Activated CD4-positive, alpha-beta T cell treated with anti-CD3 and anti-CD28 coated beads for 36 hours (primary cell): ENCODE measurements at regions not wholly inside any gene's neighbourhood (a gene's known extent, or its start where the extent isn't known, plus 50 kb on each side); places are given as distances from the start of the nearest gene placed in this dataset.

ENCODE experiments used
- ATAC-seq: fragments of 200-7000 bp; cut with Tn5 transposase; one replicate; pipeline ENCODE4 v1.10.0; 2021; ENCODE audit warnings: mild to moderate bottlenecking, moderate library complexity
- CTCF ChIA-PET: fragments of 350-600 bp; sonication (Branson Sonifier 250); formaldehyde crosslinking; loops from one replicate; lab custom pipeline; 2021; ENCODE audit warnings: antibody characterized with exemption; lab: Charles Lee
- POLR2A ChIA-PET: fragments of 350-600 bp; sonication (Branson Sonifier 250); formaldehyde crosslinking; loops from one replicate; lab custom pipeline; 2021; ENCODE audit warnings: antibody characterized with exemption, inconsistent platforms; lab: Charles Lee
- DNase-seq: peaks from one replicate; pipeline ENCODE4 v3.0.0-alpha.2; 2020
- H3K27ac Mint-ChIP-seq: one replicate; pipeline ENCODE4 v1.8.0; 2021; ENCODE audit warnings: mixed read lengths
- H3K27me3 Mint-ChIP-seq: one replicate; pipeline ENCODE4 v1.8.0; 2021; ENCODE audit warnings: mixed read lengths
- H3K36me3 Mint-ChIP-seq: one replicate; pipeline ENCODE4 v1.8.0; 2021; ENCODE audit warnings: low read depth, mixed read lengths
- H3K4me1 Mint-ChIP-seq: one replicate; pipeline ENCODE4 v1.8.0; 2021; ENCODE audit warnings: mixed read lengths
- H3K4me3 Mint-ChIP-seq: one replicate; pipeline ENCODE4 v1.8.0; 2021; ENCODE audit warnings: mild to moderate bottlenecking, moderate library complexity, mixed read lengths
- H3K9me3 Mint-ChIP-seq: one replicate; pipeline ENCODE4 v1.8.0; 2021; ENCODE audit warnings: low read depth, mixed read lengths
- intact Hi-C, 2 experiments: fragments of 100-400 bp; cut with DNase I in 1 of 2; cut with micrococcal nuclease in 1 of 2; formaldehyde crosslinking; loops; one replicate each; pipeline versions ENCODE4 v1.14.2 to v1.15.1; 2022 to 2024; cut with DNase I, micrococcal nuclease

DNA sequence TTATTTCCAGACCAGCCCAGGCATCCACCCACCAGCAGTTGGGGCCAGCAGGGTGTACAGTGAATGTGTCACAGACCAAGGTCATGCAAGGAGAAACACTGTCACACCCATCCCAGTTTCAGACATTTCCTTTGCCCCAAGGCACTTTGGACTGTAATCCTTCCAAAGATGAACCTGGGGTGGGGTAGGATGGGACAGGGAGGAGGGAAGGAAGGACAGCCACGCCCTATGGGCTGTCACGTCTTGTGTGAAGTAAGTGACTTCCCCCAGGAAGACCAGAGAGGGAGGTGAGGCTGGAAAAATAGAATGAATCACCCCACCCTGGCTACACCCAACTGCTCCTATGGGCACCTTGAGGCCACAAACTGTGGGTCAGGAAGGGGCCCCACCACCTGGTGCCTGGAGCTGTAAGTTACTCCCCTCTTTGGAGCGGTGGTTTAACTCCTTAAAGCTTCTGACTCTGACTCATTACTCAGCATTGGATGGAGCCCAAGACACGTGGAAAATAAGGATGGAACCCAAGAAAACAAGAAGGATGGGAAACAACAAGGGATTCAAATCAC is 349.9 kb upstream of the KLF3 start:
- intact Hi-C loops, result loop anchor here (5.0 kb wide), 3 partner anchors 247 to 718 kb away; partner anchors contain the start of gene TMEM156 (in 1 of the 2)
- Mint-ChIP-seq H3K36me3 (no peaks in the 10 kb centered on the region), H3K27me3 (peaks cover 17% of the 10 kb centered on the region), H3K4me1 (peaks cover 48% of the 10 kb centered on the region), H3K9me3 (peaks cover 4% of the 10 kb centered on the region), H3K27ac (no peak overlapping the region), H3K4me3 (no peak overlapping the region)
- ChIA-PET CTCF (interaction anchor here (0.5 to 0.7 kb wide), 2 partner anchors 48 to 204 kb away, joined by 3 read pairs; no protein-coding TSS in a partner anchor), POLR2A (interaction anchor here (0.6 kb wide), 1 partner anchor 245 kb away, joined by 4 read pairs; no protein-coding TSS in a partner anchor)
- DNase-seq (no peak), ATAC-seq (no peak)

DNA sequence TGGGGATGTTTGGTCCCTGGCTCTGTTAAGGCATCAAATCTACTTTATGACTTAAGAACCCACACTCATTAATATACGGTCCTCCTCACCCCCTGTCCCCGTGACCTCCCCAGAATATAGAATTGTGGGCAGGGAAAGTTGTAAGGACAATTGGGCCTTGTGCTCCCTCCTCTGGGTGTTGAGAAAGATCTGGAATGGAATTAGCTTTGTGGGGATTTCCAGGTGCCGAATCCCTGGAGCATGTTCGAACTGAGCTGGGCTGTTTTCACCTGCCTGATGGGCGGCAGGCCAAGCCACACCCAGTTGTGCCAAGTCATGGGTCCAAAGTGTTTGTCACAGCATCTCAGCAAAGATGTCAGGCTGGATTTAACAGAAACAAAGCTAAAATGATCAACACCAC is 349.3 kb upstream of the KLF3 start:
- H3K27me3 Mint-ChIP-seq, result peaks cover 17% of the 10 kb centered on the region
- ChIA-PET CTCF (interaction anchor here (0.6 to 1.8 kb wide), 3 partner anchors 13 to 141 kb away, joined by 3 to 6 read pairs (median 3); no protein-coding TSS in a partner anchor), POLR2A (interaction anchor here (0.6 kb wide), 1 partner anchor 246 kb away, joined by 4 read pairs; no protein-coding TSS in a partner anchor)
- H3K4me1 Mint-ChIP-seq, result peaks cover 48% of the 10 kb centered on the region
- no peaks in the 10 kb centered on the region for H3K36me3 Mint-ChIP-seq
- no peak overlapping the region for H3K27ac Mint-ChIP-seq
- no peak for ATAC-seq
- peaks cover 4% of the 10 kb centered on the region for H3K9me3 Mint-ChIP-seq
- H3K4me3 Mint-ChIP-seq, result no peak overlapping the region
- intact Hi-C loops, result loop anchor here (5.0 kb wide), 4 partner anchors 138 to 718 kb away; partner anchors contain the start of gene TMEM156 (in 1 of the 2)
- no peak for DNase-seq

DNA sequence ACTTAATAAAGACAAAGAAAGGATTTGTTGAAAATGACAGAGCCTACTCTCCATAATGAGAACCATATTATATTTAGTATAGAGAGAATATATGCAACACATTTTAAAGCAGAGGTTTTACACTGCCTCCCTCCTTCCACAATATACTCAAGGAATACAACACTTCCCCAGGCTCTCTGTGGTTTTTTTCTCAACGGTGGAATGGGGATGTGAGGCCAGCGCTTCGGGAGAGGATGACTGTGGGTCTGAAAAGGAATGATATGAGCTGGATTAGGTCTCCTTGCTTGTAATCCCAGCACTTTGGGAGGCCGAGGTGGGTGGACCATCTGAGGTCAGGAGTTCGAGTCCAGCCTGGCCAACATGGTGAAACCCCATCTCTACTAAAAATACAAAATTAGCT is 348.7 kb upstream of the KLF3 start:
- Mint-ChIP-seq H3K4me1 (peaks cover 48% of the 10 kb centered on the region), H3K9me3 (peaks cover 4% of the 10 kb centered on the region), H3K36me3 (no peaks in the 10 kb centered on the region), H3K27ac (no peak overlapping the region), H3K4me3 (no peak overlapping the region), H3K27me3 (peaks cover 17% of the 10 kb centered on the region)
- ChIA-PET POLR2A (no interaction called here), CTCF (interaction anchor here (0.6 to 1.8 kb wide), 3 partner anchors 12 to 141 kb away, joined by 3 to 6 read pairs (median 3); no protein-coding TSS in a partner anchor)
- ATAC-seq (no peak), DNase-seq (no peak)
- intact Hi-C loops, result loop anchor here in 1 of 2 experiments (5.0 kb wide), 1 partner anchor 137 kb away; no protein-coding TSS in a partner anchor

DNA sequence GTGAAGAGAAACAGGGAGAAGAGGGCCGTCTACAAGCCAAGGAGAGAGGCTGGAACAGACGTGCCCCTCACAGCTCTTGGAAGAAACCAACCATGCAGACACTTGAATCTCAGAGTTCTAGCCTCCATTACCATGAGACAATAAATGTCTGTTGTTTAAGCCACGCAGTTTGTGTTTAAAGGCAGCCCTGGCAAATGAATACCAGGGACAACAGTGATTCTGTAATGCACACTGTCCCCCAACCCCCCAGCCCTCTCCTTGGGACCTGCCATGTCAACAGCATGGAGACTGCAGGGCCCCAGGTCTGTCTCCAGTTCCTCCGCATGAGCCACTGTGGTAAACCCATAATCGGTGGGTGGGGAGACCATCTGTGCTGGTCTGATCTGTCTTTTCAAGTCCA is 348.0 kb upstream of the KLF3 start:
- Mint-ChIP-seq H3K4me3 (no peak overlapping the region), H3K4me1 (peaks cover 48% of the 10 kb centered on the region), H3K27me3 (peaks cover 17% of the 10 kb centered on the region), H3K9me3 (peaks cover 4% of the 10 kb centered on the region), H3K27ac (no peak overlapping the region), H3K36me3 (no peaks in the 10 kb centered on the region)
- intact Hi-C loops, result loop anchor here in 1 of 2 experiments (5.0 kb wide), 1 partner anchor 136 kb away; no protein-coding TSS in a partner anchor
- ChIA-PET CTCF (interaction anchor here (0.7 to 1.8 kb wide), 2 partner anchors 14 to 136 kb away, joined by 3 to 6 read pairs; no protein-coding TSS in a partner anchor), POLR2A (no interaction called here)
- ATAC-seq, result no peak
- DNase-seq, result no peak

DNA sequence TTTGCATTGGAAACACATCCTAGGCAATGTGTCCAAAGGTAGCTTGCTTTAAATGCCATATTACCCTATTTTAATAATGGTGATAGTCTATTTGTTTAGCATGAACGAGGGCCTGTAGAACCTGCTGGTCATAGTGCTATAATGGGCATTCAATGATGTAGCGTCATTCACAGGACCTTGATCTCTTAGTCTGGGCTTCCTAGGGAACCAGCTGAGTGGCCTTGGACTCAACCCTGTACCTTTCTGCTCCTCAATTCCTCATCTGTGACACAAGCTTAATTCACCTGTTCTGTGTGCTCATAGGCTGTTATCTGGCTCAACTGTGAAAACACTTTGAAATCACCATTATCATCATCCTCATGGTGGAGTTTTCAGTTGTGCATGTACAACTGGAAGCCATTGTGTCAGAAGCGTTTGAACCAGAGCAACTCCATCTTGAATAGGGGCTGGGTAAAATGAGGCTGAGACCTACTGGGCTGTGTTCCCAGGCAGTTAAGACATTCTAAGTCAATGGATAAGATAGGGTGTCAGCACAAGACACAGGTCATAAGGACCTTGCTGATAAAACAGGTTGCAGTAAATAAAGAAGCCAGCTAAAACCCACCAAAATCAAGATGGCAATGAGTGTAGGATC is 346.8 kb upstream of the KLF3 start:
- H3K4me3 Mint-ChIP-seq, result no peak overlapping the region
- POLR2A ChIA-PET, result no interaction called here
- DNase-seq (no peak), ATAC-seq (no peak)
- peaks cover under 1% of the 10 kb centered on the region for H3K9me3 Mint-ChIP-seq
- no peaks in the 10 kb centered on the region for H3K36me3 Mint-ChIP-seq
- peaks cover 46% of the 10 kb centered on the region for H3K4me1 Mint-ChIP-seq
- intact Hi-C loops, result loop anchor here in 1 of 2 experiments (5.0 kb wide), 1 partner anchor 135 kb away; no protein-coding TSS in a partner anchor
- peaks cover 16% of the 10 kb centered on the region for H3K27me3 Mint-ChIP-seq
- CTCF ChIA-PET, result interaction anchor here (0.7 to 4.1 kb wide), 8 partner anchors 137 to 358 kb away, joined by 3 to 41 read pairs (median 3); no protein-coding TSS in a partner anchor
- H3K27ac Mint-ChIP-seq, result no peak overlapping the region

DNA sequence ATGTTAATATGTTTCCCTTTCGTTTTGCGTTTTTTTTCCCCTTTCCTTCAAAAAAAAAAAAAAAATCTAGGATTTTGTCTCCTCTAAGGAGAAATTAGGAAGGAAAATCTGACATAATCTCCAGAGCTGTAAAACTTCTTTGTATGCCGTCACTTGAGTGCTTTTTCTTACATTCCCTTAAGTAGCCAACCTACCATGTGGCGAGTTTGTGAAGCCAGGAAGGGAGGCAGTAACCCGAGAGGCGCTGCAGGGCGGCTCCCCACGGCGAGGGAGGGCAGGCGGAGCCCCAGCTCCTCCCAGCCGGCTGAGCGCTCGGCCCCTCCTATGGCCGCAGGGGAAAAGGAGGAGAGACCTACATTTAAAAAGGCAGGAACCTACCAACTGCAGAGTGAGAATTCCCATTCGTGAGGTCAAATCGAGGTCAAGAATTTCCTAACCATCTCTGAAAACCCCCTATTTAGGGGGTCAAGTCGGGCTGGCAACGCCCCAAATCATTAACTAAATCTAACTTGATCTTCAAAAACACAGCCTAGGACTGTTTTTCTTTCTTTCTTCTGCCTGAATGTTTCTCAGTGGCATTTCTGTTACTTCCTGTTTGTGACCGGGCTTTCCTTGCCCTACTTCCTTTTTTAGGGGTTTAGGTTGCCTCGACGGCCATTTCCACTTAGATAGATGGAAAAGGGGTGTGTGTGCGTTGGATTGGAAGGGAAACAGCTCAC is 345.1 kb upstream of the KLF3 start:
- Mint-ChIP-seq H3K9me3 (no peaks in the 10 kb centered on the region), H3K27me3 (peaks cover 9% of the 10 kb centered on the region), H3K4me1 (peaks cover 51% of the 10 kb centered on the region), H3K36me3 (no peaks in the 10 kb centered on the region), H3K4me3 (peak overlapping the region; percentile 68), H3K27ac (peak overlapping the region; percentile 78)
- ChIA-PET POLR2A (interaction anchor here (0.8 to 2.4 kb wide), 2 partner anchors 8 to 194 kb away, joined by 4 to 6 read pairs; no protein-coding TSS in a partner anchor), CTCF (interaction anchor here (0.6 to 7.3 kb wide), 29 partner anchors 8 to 464 kb away, joined by 3 to 79 read pairs (median 4); partner anchors contain the start of gene TLR10)
- intact Hi-C loops, result loop anchor here (1.0 to 5.0 kb wide), 5 partner anchors 133 to 356 kb away; partner anchors contain the start of gene KLF3 (in 1 of the 2)
- peak; percentile 88 for ATAC-seq
- DNase-seq, result peak; percentile 80

DNA sequence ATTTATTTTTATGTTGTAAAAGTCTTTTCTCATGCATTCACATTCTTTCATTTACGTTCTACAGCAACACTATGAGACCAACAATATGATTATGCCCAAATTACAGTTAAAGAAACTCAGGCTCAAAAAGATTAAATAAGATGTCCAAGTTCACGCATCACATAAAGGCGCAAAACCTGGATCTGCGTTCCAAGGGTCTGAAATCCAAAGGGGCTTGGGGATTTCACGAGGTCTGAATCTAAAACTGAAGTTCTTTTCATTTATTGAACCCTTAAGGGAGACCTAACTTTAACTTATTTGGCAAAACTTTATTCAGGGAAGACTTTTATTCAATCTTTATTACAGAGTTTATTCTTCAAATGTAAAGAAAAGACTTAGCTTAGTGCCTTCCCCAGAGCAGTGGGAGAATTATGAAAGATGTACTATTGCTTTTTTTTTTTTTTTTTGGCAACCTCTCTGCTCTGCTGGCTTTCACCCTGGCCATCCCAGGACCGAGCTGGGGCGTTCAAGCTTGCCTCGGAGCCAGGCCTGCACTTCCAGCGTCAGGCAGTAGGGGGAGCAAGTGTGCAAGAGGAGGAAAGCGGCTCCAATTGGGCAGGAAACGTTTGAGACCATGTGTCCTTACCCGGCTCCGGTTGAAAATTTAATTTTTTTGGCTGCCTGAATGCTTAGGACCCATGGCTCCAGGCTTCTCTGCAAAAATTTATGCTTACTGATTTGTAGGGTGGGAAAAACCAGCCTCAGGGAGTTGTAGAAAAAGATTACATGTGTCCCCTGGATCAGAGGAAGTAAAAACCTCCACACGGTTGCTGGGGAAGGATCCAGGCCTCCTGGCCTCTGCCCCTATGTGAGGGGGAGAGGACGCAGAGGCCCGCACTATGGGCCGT is 344.3 kb upstream of the KLF3 start:
- CTCF ChIA-PET, result interaction anchor here (0.6 to 7.3 kb wide), 36 partner anchors 9 to 463 kb away, joined by 3 to 79 read pairs (median 4); partner anchors contain the start of gene TLR10
- Mint-ChIP-seq H3K27me3 (peaks cover 7% of the 10 kb centered on the region), H3K36me3 (no peaks in the 10 kb centered on the region), H3K9me3 (peaks cover 4% of the 10 kb centered on the region), H3K27ac (peak overlapping the region; percentile 78), H3K4me3 (peak overlapping the region; percentile 68), H3K4me1 (peaks cover 50% of the 10 kb centered on the region)
- ATAC-seq, result peak; percentile 84
- DNase-seq, result peak; percentile 96
- intact Hi-C loops, result loop anchor here (1.0 to 5.0 kb wide), 6 partner anchors 133 to 412 kb away; partner anchors contain the start of gene KLF3 (in 1 of the 2)
- POLR2A ChIA-PET, result interaction anchor here (0.7 to 2.4 kb wide), 2 partner anchors 9 to 1840 kb away, joined by 3 to 6 read pairs; no protein-coding TSS in a partner anchor

DNA sequence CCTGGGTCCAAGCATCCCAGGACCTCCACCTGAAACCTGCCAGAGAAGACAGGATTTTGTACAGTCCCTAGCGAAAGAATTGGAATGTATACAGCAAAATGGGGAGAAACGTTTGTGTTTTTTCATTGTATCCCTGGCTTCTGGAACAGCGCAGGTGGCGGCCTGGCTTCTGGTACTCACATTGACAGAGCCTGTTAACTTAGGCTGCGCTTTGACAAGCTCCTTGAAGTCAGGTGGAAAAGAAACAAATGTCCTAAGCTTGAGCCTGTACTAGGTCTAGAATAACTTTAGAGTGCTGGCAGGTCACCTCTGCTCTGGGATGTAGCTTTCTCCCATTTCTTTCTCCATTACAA is 343.7 kb upstream of the KLF3 start:
- Mint-ChIP-seq H3K4me3 (peak overlapping the region; percentile 68), H3K4me1 (peaks cover 50% of the 10 kb centered on the region), H3K36me3 (no peaks in the 10 kb centered on the region), H3K9me3 (peaks cover 4% of the 10 kb centered on the region), H3K27me3 (peaks cover 7% of the 10 kb centered on the region), H3K27ac (peak overlapping the region; percentile 51)
- intact Hi-C loops, result loop anchor here in 1 of 2 experiments (1.0 kb wide), 1 partner anchor 411 kb away; no protein-coding TSS in a partner anchor
- POLR2A ChIA-PET, result interaction anchor here (2.4 kb wide), 1 partner anchor 10 kb away, joined by 6 read pairs; no protein-coding TSS in a partner anchor
- DNase-seq (no peak), ATAC-seq (no peak)
- CTCF ChIA-PET, result interaction anchor here (0.6 to 7.3 kb wide), 23 partner anchors 9 to 1934 kb away, joined by 3 to 79 read pairs (median 4); partner anchors contain the start of gene TLR10

DNA sequence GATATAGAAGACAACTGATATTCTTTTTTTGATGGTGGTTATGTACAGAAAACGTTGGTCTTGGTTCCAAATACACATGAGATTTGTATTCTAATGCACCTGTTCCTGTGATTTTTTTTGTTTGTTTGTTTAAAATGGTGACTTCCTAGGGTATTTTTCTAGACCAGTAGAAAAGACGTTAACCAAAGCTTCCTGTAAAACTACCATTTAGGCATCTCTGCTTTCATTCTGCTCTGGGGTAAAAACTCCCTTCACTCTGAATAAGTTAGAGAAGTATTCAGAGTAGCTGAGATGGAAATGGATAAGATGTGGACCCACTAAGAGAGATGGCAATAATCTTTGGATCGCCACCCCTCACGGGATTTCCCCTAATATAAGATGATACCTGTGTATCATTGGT is 343.2 kb upstream of the KLF3 start:
- ChIA-PET POLR2A (no interaction called here), CTCF (interaction anchor here (0.6 to 7.3 kb wide), 16 partner anchors 8 to 1935 kb away, joined by 3 to 79 read pairs (median 5); no protein-coding TSS in a partner anchor)
- intact Hi-C loops, result loop anchor here in 1 of 2 experiments (1.0 kb wide), 1 partner anchor 410 kb away; no protein-coding TSS in a partner anchor
- Mint-ChIP-seq H3K4me3 (no peak overlapping the region), H3K4me1 (peaks cover 55% of the 10 kb centered on the region), H3K27ac (no peak overlapping the region), H3K27me3 (peaks cover 8% of the 10 kb centered on the region), H3K9me3 (peaks cover 4% of the 10 kb centered on the region), H3K36me3 (peaks cover 3% of the 10 kb centered on the region)
- ATAC-seq (no peak), DNase-seq (no peak)
